ENCODE measurements at regions not wholly inside any gene's neighbourhood (a gene's known extent, or its start where the extent isn't known, plus 50 kb on each side); places are given as distances from the start of the nearest gene placed in this dataset.

- H3K4me3 ChIP-seq, result no peak overlapping the region
- no peaks in the 10 kb centered on the region for H3K4me1 ChIP-seq
- TF ChIP-seq POLR2A (IDR thresholded peaks at IDR 0.05), result no peak
- TF ChIP-seq, protein P1, sequence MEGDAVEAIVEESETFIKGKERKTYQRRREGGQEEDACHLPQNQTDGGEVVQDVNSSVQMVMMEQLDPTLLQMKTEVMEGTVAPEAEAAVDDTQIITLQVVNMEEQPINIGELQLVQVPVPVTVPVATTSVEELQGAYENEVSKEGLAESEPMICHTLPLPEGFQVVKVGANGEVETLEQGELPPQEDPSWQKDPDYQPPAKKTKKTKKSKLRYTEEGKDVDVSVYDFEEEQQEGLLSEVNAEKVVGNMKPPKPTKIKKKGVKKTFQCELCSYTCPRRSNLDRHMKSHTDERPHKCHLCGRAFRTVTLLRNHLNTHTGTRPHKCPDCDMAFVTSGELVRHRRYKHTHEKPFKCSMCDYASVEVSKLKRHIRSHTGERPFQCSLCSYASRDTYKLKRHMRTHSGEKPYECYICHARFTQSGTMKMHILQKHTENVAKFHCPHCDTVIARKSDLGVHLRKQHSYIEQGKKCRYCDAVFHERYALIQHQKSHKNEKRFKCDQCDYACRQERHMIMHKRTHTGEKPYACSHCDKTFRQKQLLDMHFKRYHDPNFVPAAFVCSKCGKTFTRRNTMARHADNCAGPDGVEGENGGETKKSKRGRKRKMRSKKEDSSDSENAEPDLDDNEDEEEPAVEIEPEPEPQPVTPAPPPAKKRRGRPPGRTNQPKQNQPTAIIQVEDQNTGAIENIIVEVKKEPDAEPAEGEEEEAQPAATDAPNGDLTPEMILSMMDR (IDR thresholded peaks at IDR 0.05), result no peak
- H3K9me3 ChIP-seq, result no peaks in the 10 kb centered on the region
- peaks cover 0 to 24% (median 0%) of the 10 kb centered on the region in 4 donors for H3K27me3 ChIP-seq
- intact Hi-C loops (cut with DNase I), result loop anchor here (5.0 to 10.0 kb wide), 2 partner anchors 354 to 777 kb away; no protein-coding TSS in a partner anchor
- no peak overlapping the region for H3K27ac ChIP-seq
- no peak for DNase-seq
- no peaks in the 10 kb centered on the region for H3K36me3 ChIP-seq
Measured at GRCh38 chr5:38191693-38192092, 66.7 kb upstream of the EGFLAM start.

DNA sequence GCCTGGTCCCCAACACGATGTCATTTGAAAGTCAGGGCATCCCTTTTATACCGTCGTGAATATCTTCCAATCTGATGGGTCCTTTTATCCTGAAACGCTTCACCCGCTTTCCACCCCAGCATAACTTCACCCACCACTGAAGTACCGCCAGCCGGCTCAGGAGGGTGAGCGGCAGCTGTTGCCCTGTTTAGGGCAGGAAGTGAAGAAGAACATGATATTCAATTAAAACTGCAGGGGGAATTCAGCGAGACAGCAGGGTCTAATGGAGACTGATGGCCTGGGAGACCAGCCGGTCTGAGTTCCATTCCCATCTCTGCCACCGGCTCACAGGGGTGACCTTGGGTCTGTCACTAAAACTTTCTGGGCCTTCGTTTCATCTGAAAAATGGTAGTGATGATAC lies 68.2 kb upstream of the EGFLAM start:
- H3K27me3 ChIP-seq, result peaks cover 0 to 19% (median 0%) of the 10 kb centered on the region in 4 donors
- H3K27ac ChIP-seq, result no peak overlapping the region
- H3K36me3 ChIP-seq, result no peaks in the 10 kb centered on the region
- WGBS, 2 donors, result 79 to 84% methylated on average over 7 to 8 of the region's 12 CpGs
- no peak for DNase-seq
- TF ChIP-seq, protein P1 (IDR thresholded peaks at IDR 0.05), result no peak
- TF ChIP-seq POLR2A (IDR thresholded peaks at IDR 0.05), result no peak
- intact Hi-C loops (cut with DNase I), result loop anchor here (5.0 to 10.0 kb wide), 2 partner anchors 353 to 775 kb away; no protein-coding TSS in a partner anchor
- no peaks in the 10 kb centered on the region for H3K4me1 ChIP-seq
- H3K9me3 ChIP-seq, result no peaks in the 10 kb centered on the region
- no peak overlapping the region for H3K4me3 ChIP-seq

GRCh38 chr5:38189081-38189504 lies 69.3 kb upstream of the EGFLAM start:
- Histone ChIP-seq H3K27ac (no peak overlapping the region), H3K27me3 (peaks cover 0 to 9% (median 0%) of the 10 kb centered on the region in 4 donors), H3K4me1 (no peaks in the 10 kb centered on the region), H3K4me3 (no peak overlapping the region), H3K9me3 (no peaks in the 10 kb centered on the region), H3K36me3 (no peaks in the 10 kb centered on the region)
- TF ChIP-seq POLR2A (IDR thresholded peaks at IDR 0.05), result no peak
- WGBS, 2 donors, result 66 to 70% methylated on average over 10 to 12 of the region's 12 CpGs
- intact Hi-C loops (cut with DNase I), result no loop called here
- no peak for DNase-seq

- Histone ChIP-seq H3K36me3 (no peaks in the 10 kb centered on the region), H3K9me3 (no peaks in the 10 kb centered on the region), H3K4me1 (no peaks in the 10 kb centered on the region), H3K4me3 (no peak overlapping the region), H3K27me3 (peaks cover 0 to 4% (median 0%) of the 10 kb centered on the region in 4 donors), H3K27ac (no peak overlapping the region)
- intact Hi-C loops (cut with DNase I), result no loop called here
- 79 to 83% methylated on average over 6 of the region's 6 CpGs for WGBS, 2 donors
- TF ChIP-seq, protein P1 (IDR thresholded peaks at IDR 0.05), result no peak
- no peak for TF ChIP-seq POLR2A (IDR thresholded peaks at IDR 0.05)
- DNase-seq, result no peak
Measured at GRCh38 chr5:38188591-38188990, 69.8 kb upstream of the EGFLAM start.

DNA sequence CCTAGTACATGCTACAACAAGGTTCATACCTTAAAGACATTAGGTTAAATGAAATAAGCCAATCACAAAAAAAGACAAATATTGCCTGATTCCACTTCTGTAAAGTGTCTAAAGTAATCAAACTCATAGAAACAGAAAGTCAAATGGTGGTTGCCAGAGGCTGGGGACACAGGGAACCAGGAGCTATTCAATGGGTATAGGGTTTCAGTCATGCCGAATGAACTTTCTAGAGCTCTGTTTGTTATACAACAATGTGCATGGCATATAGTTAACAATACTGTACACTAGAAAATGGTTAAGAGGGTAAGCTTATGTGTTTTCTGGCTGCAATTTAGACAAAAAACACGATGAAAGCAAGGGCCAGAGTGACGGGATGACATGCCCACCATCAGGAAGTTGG lies 70.8 kb upstream of the EGFLAM start:
- 70 to 72% methylated on average over 3 of the region's 3 CpGs for WGBS, 2 donors
- Histone ChIP-seq H3K27ac (no peak overlapping the region), H3K9me3 (no peaks in the 10 kb centered on the region), H3K27me3 (no peaks in the 10 kb centered on the region), H3K4me1 (no peaks in the 10 kb centered on the region), H3K4me3 (no peak overlapping the region), H3K36me3 (no peaks in the 10 kb centered on the region)
- intact Hi-C loops (cut with DNase I), result no loop called here
- DNase-seq, result no peak
- TF ChIP-seq, protein P1 (IDR thresholded peaks at IDR 0.05), result no peak
- no peak for TF ChIP-seq POLR2A (IDR thresholded peaks at IDR 0.05)

- no peak for DNase-seq
- WGBS, 2 donors, result 76 to 81% methylated on average over 3 of the region's 3 CpGs
- no peaks in the 10 kb centered on the region for H3K36me3 ChIP-seq
- H3K9me3 ChIP-seq, result no peaks in the 10 kb centered on the region
- no peaks in the 10 kb centered on the region for H3K4me1 ChIP-seq
- no peaks in the 10 kb centered on the region for H3K27me3 ChIP-seq
- intact Hi-C loops (cut with DNase I), result no loop called here
- TF ChIP-seq, protein P1 (IDR thresholded peaks at IDR 0.05), result no peak
- no peak for TF ChIP-seq POLR2A (IDR thresholded peaks at IDR 0.05)
- H3K27ac ChIP-seq, result no peak overlapping the region
- no peak overlapping the region for H3K4me3 ChIP-seq
Measured at GRCh38 chr5:38184627-38185026, 73.7 kb upstream of the EGFLAM start.
